Neural cell (in vitro differentiated cells): ENCODE measurements at regions not wholly inside any gene's neighbourhood (a gene's known extent, or its start where the extent isn't known, plus 50 kb on each side); places are given as distances from the start of the nearest gene placed in this dataset.

Source experiments
- H2AFZ ChIP-seq: fragments of 200-600, 300-800 bp; sonication (generic), shearing (Covaris generic); 2 replicates; pipeline ENCODE4 v1.6.0; 2014; ENCODE audit warnings: low read depth, mild to moderate bottlenecking, antibody characterized with exemption, low read length, moderate library complexity
- H3F3A ChIP-seq: fragments of 200-600 bp; shearing (Covaris generic); 2 replicates; pipeline ENCODE4 v1.6.1; 2016; ENCODE audit warnings: mild to moderate bottlenecking, moderate library complexity, mixed read lengths, antibody characterized with exemption, low read length; ENCODE audit not compliant: insufficient read depth, poor library complexity, severe bottlenecking
- H3K27ac ChIP-seq: fragments of 200-600, 300-800 bp; sonication (generic), shearing (Covaris generic); 2 replicates; pipeline ENCODE4 v1.5.1; 2014; ENCODE audit warnings: mild to moderate bottlenecking, low read length, moderate library complexity
- H3K27me3 ChIP-seq: fragments of 300-800, 200-600 bp; sonication (generic), shearing (Covaris generic); 2 replicates; pipeline ENCODE4 v1.6.0; 2014; ENCODE audit warnings: mild to moderate bottlenecking, low read depth, low read length, moderate library complexity; ENCODE audit not compliant: insufficient read depth
- H3K36me3 ChIP-seq: fragments of 300-800, 200-600 bp; sonication (generic), shearing (Covaris generic); 2 replicates; pipeline ENCODE4 v1.5.1; 2014; ENCODE audit warnings: mild to moderate bottlenecking, antibody characterized with exemption, low read length, moderate library complexity; ENCODE audit not compliant: insufficient read depth
- H3K4me2 ChIP-seq: fragments of 300-800, 200-600 bp; sonication (generic), shearing (Covaris generic); 2 replicates; pipeline ENCODE4 v1.6.0; 2014; ENCODE audit warnings: mild to moderate bottlenecking, low read length
- H3K4me3 ChIP-seq: fragments of 300-800, 200-600 bp; sonication (generic), shearing (Covaris generic); 2 replicates; pipeline ENCODE4 v1.5.1; 2014; ENCODE audit warnings: mild to moderate bottlenecking, low read length, moderate library complexity
- H3K79me2 ChIP-seq: fragments of 200-600 bp; shearing (Covaris generic); replicated peaks from 2 replicates; pipeline ENCODE4 v1.6.0; 2014; ENCODE audit warnings: mild to moderate bottlenecking, low read length, moderate library complexity; ENCODE audit not compliant: insufficient read depth
- H3K9ac ChIP-seq: fragments of 300-800, 200-600 bp; sonication (generic), shearing (Covaris generic); 2 replicates; pipeline ENCODE4 v1.6.1; 2016; ENCODE audit warnings: mild to moderate bottlenecking, low read length, mixed read lengths
- H3K9me2 ChIP-seq: fragments of 200-600 bp; shearing (Covaris generic); 2 replicates; pipeline ENCODE4 v1.6.1; 2016; ENCODE audit warnings: mild to moderate bottlenecking, low read length, mixed read lengths; ENCODE audit not compliant: insufficient read depth
- H3K9me3 ChIP-seq: fragments of 200-600, 300-800 bp; sonication (generic), shearing (Covaris generic); 2 replicates; pipeline ENCODE4 v1.6.1; 2016; ENCODE audit warnings: mild to moderate bottlenecking, mixed run types, low read length, moderate library complexity, mixed read lengths
- H4K20me1 ChIP-seq: fragments of 200-600 bp; shearing (Covaris generic); 2 replicates; pipeline ENCODE4 v1.6.1; 2016; ENCODE audit warnings: mild to moderate bottlenecking, mixed run types; ENCODE audit not compliant: insufficient read depth
- CTCF ChIP-seq: fragments of 450-650 bp; IDR thresholded peaks from 2 replicates; pipeline ENCODE4 v1.5.1; 2014; ENCODE audit warnings: antibody characterized with exemption, mild to moderate bottlenecking, moderate library complexity; ENCODE audit not compliant: poor library complexity, severe bottlenecking
- EP300 ChIP-seq: fragments of 450-650 bp; conservative IDR thresholded peaks from 2 replicates; pipeline ENCODE4 v1.6.1; 2014; ENCODE audit warnings: antibody characterized with exemption, mild to moderate bottlenecking, moderate library complexity; ENCODE audit not compliant: poor library complexity, severe bottlenecking
- EZH2 ChIP-seq: fragments of 200-600, 300-800 bp; shearing (Covaris generic), sonication (generic); IDR thresholded peaks from 2 replicates; pipeline ENCODE4 v1.6.1; 2014; ENCODE audit warnings: antibody characterized with exemption, low read length, borderline replicate concordance, mild to moderate bottlenecking; ENCODE audit not compliant: insufficient read depth, poor library complexity, severe bottlenecking
- MXI1 ChIP-seq: fragments of 450-650 bp; conservative IDR thresholded peaks from 2 replicates; pipeline ENCODE4 v1.6.1; 2014; ENCODE audit warnings: antibody characterized with exemption, mild to moderate bottlenecking; ENCODE audit not compliant: poor library complexity, severe bottlenecking
- POLR2AphosphoS5 ChIP-seq: IDR thresholded peaks from 2 replicates; pipeline ENCODE4 v1.6.1; 2012
- RAD21 ChIP-seq: fragments of 450-650 bp; conservative IDR thresholded peaks from 2 replicates; pipeline ENCODE4 v1.6.1; 2014; ENCODE audit warnings: antibody characterized with exemption, mild to moderate bottlenecking, moderate library complexity
- REST ChIP-seq: IDR thresholded peaks from 2 replicates; pipeline ENCODE4 v1.6.1; 2012; ENCODE audit warnings: borderline replicate concordance
- SMC3 ChIP-seq: fragments of 450-650 bp; conservative IDR thresholded peaks from 2 replicates; pipeline ENCODE4 v1.6.1; 2014; ENCODE audit warnings: antibody characterized with exemption, mild to moderate bottlenecking, moderate library complexity; ENCODE audit not compliant: poor library complexity
- TAF1 ChIP-seq: IDR thresholded peaks from 2 replicates; pipeline ENCODE4 v1.6.1; 2012; ENCODE audit warnings: low read depth

GRCh38 chr1:22344851-22345560, 106.6 kb upstream of the ZBTB40 start:
- TF ChIP-seq POLR2AphosphoS5, result no peak
- no peak for TF ChIP-seq REST
- TF ChIP-seq EZH2, result no peak
- TF ChIP-seq SMC3, result no peak
- TF ChIP-seq RAD21, result no peak
- TF ChIP-seq EP300, result no peak
- TF ChIP-seq CTCF, result no peak
- TF ChIP-seq TAF1, result no peak
- no peak for TF ChIP-seq MXI1
- no peak overlapping the region for H2AFZ ChIP-seq
- H3K79me2 ChIP-seq, result no peaks in the 10 kb centered on the region
- no peak overlapping the region for H3K9ac ChIP-seq
- H3K27ac ChIP-seq, result no peak overlapping the region
- H4K20me1 ChIP-seq, result no peaks in the 10 kb centered on the region
- no peaks in the 10 kb centered on the region for H3K36me3 ChIP-seq
- no peak overlapping the region for H3K4me3 ChIP-seq
- H3K27me3 ChIP-seq, result no peaks in the 10 kb centered on the region
- H3K9me3 ChIP-seq, result no peaks in the 10 kb centered on the region
- H3K9me2 ChIP-seq, result no peaks in the 10 kb centered on the region
- no peaks in the 10 kb centered on the region for H3F3A ChIP-seq
- no peak overlapping the region for H3K4me2 ChIP-seq

GRCh38 chr1:22347854-22348760, 103.5 kb upstream of the ZBTB40 start:
- Histone ChIP-seq H3K4me2 (no peak overlapping the region), H3K79me2 (no peaks in the 10 kb centered on the region), H3K27me3 (no peaks in the 10 kb centered on the region), H3K36me3 (no peaks in the 10 kb centered on the region), H3K9ac (no peak overlapping the region), H3K27ac (no peak overlapping the region), H3K9me3 (no peaks in the 10 kb centered on the region), H3K4me3 (no peak overlapping the region), H3F3A (peaks cover 6% of the 10 kb centered on the region), H2AFZ (no peak overlapping the region), H3K9me2 (no peaks in the 10 kb centered on the region), H4K20me1 (no peaks in the 10 kb centered on the region)
- no peak for TF ChIP-seq EP300
- no peak for TF ChIP-seq SMC3
- no peak for TF ChIP-seq MXI1
- TF ChIP-seq EZH2, result no peak
- no peak for TF ChIP-seq CTCF
- TF ChIP-seq POLR2AphosphoS5, result no peak
- no peak for TF ChIP-seq TAF1
- no peak for TF ChIP-seq RAD21
- no peak for TF ChIP-seq REST
